ENCODE measurements at regions not wholly inside any gene's neighbourhood (a gene's known extent, or its start where the extent isn't known, plus 50 kb on each side); places are given as distances from the start of the nearest gene placed in this dataset.

DNA sequence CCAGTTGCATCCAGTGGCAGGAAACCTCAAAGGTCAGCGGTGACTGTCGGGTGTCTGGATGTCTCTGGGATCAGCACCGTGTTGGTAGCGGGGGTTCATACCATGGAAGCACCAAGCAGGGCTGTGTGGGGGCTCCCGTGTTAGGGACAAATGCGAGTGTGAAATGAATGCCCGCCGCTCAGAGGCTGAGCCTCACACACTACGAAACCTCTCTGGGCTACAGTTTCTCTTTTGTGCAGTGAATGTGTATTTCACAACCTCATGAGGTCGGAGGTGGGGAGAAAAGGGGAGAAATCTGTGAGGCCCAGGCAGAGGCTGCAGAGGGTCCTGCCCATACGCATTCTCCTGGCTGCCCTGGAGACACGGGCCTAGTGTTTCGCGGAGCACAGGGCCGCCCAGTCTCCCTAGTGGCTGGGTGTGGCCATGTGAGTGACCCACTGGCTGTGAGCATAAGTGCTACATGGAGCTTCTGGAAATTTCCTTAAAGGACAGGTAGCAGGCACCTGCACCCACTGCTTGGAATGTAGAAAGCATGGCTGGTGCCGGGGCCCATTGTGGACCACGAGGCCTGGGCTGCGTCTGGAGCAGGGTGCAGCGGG, 138.0 kb upstream of the GLI2 start:
- TF ChIP-seq, protein P1, sequence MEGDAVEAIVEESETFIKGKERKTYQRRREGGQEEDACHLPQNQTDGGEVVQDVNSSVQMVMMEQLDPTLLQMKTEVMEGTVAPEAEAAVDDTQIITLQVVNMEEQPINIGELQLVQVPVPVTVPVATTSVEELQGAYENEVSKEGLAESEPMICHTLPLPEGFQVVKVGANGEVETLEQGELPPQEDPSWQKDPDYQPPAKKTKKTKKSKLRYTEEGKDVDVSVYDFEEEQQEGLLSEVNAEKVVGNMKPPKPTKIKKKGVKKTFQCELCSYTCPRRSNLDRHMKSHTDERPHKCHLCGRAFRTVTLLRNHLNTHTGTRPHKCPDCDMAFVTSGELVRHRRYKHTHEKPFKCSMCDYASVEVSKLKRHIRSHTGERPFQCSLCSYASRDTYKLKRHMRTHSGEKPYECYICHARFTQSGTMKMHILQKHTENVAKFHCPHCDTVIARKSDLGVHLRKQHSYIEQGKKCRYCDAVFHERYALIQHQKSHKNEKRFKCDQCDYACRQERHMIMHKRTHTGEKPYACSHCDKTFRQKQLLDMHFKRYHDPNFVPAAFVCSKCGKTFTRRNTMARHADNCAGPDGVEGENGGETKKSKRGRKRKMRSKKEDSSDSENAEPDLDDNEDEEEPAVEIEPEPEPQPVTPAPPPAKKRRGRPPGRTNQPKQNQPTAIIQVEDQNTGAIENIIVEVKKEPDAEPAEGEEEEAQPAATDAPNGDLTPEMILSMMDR (IDR thresholded peaks at IDR 0.05; ENCODE audit: low read length) = no peak
- TF ChIP-seq EZH2 (IDR thresholded peaks at IDR 0.05; ENCODE audit: borderline replicate concordance, low read length) = no peak

All from OCI-LY1 (cell line).